ENCODE measurements at regions not wholly inside any gene's neighbourhood (a gene's known extent, or its start where the extent isn't known, plus 50 kb on each side); places are given as distances from the start of the nearest gene placed in this dataset.

- TF ChIP-seq CTCF (IDR thresholded peaks at IDR 0.05; ENCODE audit: poor library complexity, severe bottlenecking) (no peak), EZH2 (IDR thresholded peaks at IDR 0.05; ENCODE audit: borderline replicate concordance, insufficient read depth, low read length, poor library complexity, severe bottlenecking) (no peak), POLR2AphosphoS5 (IDR thresholded peaks at IDR 0.05) (no peak), EP300 (conservative IDR thresholded peaks at IDR 0.05; ENCODE audit: poor library complexity, severe bottlenecking) (no peak), RAD21 (conservative IDR thresholded peaks at IDR 0.05) (no peak), TAF1 (IDR thresholded peaks at IDR 0.05; ENCODE audit: low read depth) (no peak)
These were observed 172.1 kb upstream of the RFC3 start for GRCh38 chr13:33645591-33646554.
